ENCODE measurements at regions not wholly inside any gene's neighbourhood (a gene's known extent, or its start where the extent isn't known, plus 50 kb on each side); places are given as distances from the start of the nearest gene placed in this dataset.
A peak's percentile ranks its signal among the peaks of the same experiment; 100 is the strongest.

GRCh38 chr7:27423821-27424220, 181.2 kb downstream of the EVX1 start:
- no peak for DNase-seq (ENCODE audit: low read depth, low spot score)
- Histone ChIP-seq H3K9me3 (ENCODE audit: insufficient read depth, low read length) (no peaks in the 10 kb centered on the region; the same call in 1 of the 2 replicates), H3K4me1 (ENCODE audit: insufficient read depth, insufficient read length) (no peaks in the 10 kb centered on the region), H3K4me3 (ENCODE audit: insufficient read length, low read depth) (no peak overlapping the region), H3K36me3 (ENCODE audit: insufficient read depth, insufficient read length, low read length) (no peaks in the 10 kb centered on the region), H3K9ac (ENCODE audit: insufficient read length, low read depth) (no peak overlapping the region), H3K27me3 (ENCODE audit: insufficient read depth, insufficient read length) (no peaks in the 10 kb centered on the region)
- TF ChIP-seq SUZ12 (IDR thresholded peaks at IDR 0.05; ENCODE audit: extremely low read depth, insufficient read depth, insufficient read length) (no peak), ZNF274 (IDR thresholded peaks at IDR 0.05; ENCODE audit: low read depth, low read length) (no peak), YY1 (IDR thresholded peaks at IDR 0.05; ENCODE audit: insufficient read depth, insufficient read length) (no peak)

DNA sequence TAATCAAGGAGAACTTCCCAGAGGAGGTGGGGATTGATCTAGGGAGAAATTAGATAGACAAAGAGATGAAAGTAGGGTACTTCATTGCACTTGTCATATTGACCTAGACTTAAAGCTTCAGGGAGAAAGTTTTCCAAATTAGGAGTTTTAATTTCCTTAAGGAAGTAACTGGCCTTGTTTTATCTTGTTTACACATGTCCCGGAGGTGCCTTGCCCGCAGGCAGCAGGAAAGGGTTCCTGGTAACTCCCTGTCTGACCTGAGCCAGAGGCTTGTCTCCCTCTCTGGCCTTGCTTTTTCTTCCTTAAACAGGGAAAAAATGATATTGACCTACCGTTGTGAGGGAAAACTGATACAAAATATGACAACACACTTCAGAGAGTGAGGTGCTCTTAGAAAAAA, 181.6 kb downstream of the EVX1 start:
- DNase-seq (ENCODE audit: low read depth, low spot score) = no peak
- Histone ChIP-seq H3K27me3 (ENCODE audit: insufficient read depth, insufficient read length) (no peaks in the 10 kb centered on the region), H3K4me3 (ENCODE audit: insufficient read length, low read depth) (no peak overlapping the region), H3K9ac (ENCODE audit: insufficient read length, low read depth) (no peak overlapping the region), H3K9me3 (ENCODE audit: insufficient read depth, low read length) (no peaks in the 10 kb centered on the region; the same call in 1 of the 2 replicates), H3K4me1 (ENCODE audit: insufficient read depth, insufficient read length) (no peaks in the 10 kb centered on the region), H3K36me3 (ENCODE audit: insufficient read depth, insufficient read length, low read length) (no peaks in the 10 kb centered on the region)
- TF ChIP-seq YY1 (IDR thresholded peaks at IDR 0.05; ENCODE audit: insufficient read depth, insufficient read length) (no peak), ZNF274 (IDR thresholded peaks at IDR 0.05; ENCODE audit: low read depth, low read length) (no peak), SUZ12 (IDR thresholded peaks at IDR 0.05; ENCODE audit: extremely low read depth, insufficient read depth, insufficient read length) (no peak)

DNA sequence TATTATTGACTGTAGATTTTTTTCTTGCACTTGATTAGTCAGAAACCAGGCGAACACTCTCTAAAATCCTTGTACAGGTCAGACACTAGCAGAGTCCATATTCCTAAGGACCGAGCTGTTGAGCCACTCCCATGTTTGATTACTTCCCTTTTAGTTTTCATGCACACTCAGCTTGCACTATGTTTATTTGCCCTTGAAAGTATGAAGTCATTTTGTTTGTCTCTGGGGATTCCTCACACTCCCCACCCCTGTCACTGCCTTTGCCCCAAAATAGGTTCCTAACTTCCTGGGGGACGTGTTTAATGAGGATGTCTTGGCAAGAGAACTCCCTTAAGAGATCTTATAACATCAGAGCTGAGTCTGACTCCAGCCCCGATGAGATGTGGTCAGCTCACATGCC, 182.1 kb downstream of the EVX1 start:
- H3K36me3 ChIP-seq (ENCODE audit: insufficient read depth, insufficient read length, low read length) = no peaks in the 10 kb centered on the region
- DNase-seq (ENCODE audit: low read depth, low spot score) = no peak
- H3K9ac ChIP-seq (ENCODE audit: insufficient read length, low read depth) = no peak overlapping the region
- no peak overlapping the region for H3K4me3 ChIP-seq (ENCODE audit: insufficient read length, low read depth)
- no peaks in the 10 kb centered on the region for H3K4me1 ChIP-seq (ENCODE audit: insufficient read depth, insufficient read length)
- H3K9me3 ChIP-seq (ENCODE audit: insufficient read depth, low read length) = no peaks in the 10 kb centered on the region; the same call in 1 of the 2 replicates
- TF ChIP-seq ZNF274 (IDR thresholded peaks at IDR 0.05; ENCODE audit: low read depth, low read length) = no peak
- TF ChIP-seq YY1 (IDR thresholded peaks at IDR 0.05; ENCODE audit: insufficient read depth, insufficient read length) = no peak
- TF ChIP-seq SUZ12 (IDR thresholded peaks at IDR 0.05; ENCODE audit: extremely low read depth, insufficient read depth, insufficient read length) = no peak
- no peaks in the 10 kb centered on the region for H3K27me3 ChIP-seq (ENCODE audit: insufficient read depth, insufficient read length)

DNA sequence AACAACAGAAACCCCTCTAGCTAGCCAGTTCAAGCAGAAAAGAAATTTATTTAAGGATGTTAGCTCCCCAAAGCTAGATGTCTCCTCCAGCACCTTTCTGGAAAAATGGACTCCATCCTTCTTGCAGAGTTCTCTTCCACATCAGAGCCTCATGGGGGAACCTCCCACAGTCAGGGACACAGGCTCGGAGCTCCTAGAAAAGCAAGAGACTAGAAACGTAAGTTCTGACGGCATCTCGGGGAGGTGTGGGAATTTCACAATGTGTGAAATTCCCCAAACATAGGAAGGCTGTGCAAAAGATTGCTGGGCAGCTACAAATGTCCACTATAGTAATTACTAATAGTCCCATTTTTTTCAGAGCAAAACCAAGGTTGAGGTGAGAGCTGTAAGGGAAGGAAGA, 184.8 kb downstream of the EVX1 start:
- H3K27me3 ChIP-seq (ENCODE audit: insufficient read depth, insufficient read length) = no peaks in the 10 kb centered on the region
- no peaks in the 10 kb centered on the region; the same call in 1 of the 2 replicates for H3K9me3 ChIP-seq (ENCODE audit: insufficient read depth, low read length)
- H3K36me3 ChIP-seq (ENCODE audit: insufficient read depth, insufficient read length, low read length) = no peaks in the 10 kb centered on the region
- H3K4me1 ChIP-seq (ENCODE audit: insufficient read depth, insufficient read length) = peaks cover 3% of the 10 kb centered on the region
- no peak overlapping the region for H3K9ac ChIP-seq (ENCODE audit: insufficient read length, low read depth)
- no peak for DNase-seq (ENCODE audit: low read depth, low spot score)
- TF ChIP-seq ZNF274 (IDR thresholded peaks at IDR 0.05; ENCODE audit: low read depth, low read length) = no peak
- TF ChIP-seq YY1 (IDR thresholded peaks at IDR 0.05; ENCODE audit: insufficient read depth, insufficient read length) = no peak
- TF ChIP-seq SUZ12 (IDR thresholded peaks at IDR 0.05; ENCODE audit: extremely low read depth, insufficient read depth, insufficient read length) = no peak
- H3K4me3 ChIP-seq (ENCODE audit: insufficient read length, low read depth) = no peak overlapping the region

- TF ChIP-seq ZNF274 (IDR thresholded peaks at IDR 0.05; ENCODE audit: low read depth, low read length) (no peak), YY1 (IDR thresholded peaks at IDR 0.05; ENCODE audit: insufficient read depth, insufficient read length) (no peak), SUZ12 (IDR thresholded peaks at IDR 0.05; ENCODE audit: extremely low read depth, insufficient read depth, insufficient read length) (no peak)
- Histone ChIP-seq H3K36me3 (ENCODE audit: insufficient read depth, insufficient read length, low read length) (no peaks in the 10 kb centered on the region), H3K4me3 (ENCODE audit: insufficient read length, low read depth) (no peak overlapping the region), H3K27me3 (ENCODE audit: insufficient read depth, insufficient read length) (no peaks in the 10 kb centered on the region), H3K4me1 (ENCODE audit: insufficient read depth, insufficient read length) (peaks cover 6% of the 10 kb centered on the region), H3K9me3 (ENCODE audit: insufficient read depth, low read length) (no peaks in the 10 kb centered on the region; the same call in 1 of the 2 replicates), H3K9ac (ENCODE audit: insufficient read length, low read depth) (no peak overlapping the region)
- DNase-seq (ENCODE audit: low read depth, low spot score) = no peak
Measured at GRCh38 chr7:27430105-27430504, 187.5 kb downstream of the EVX1 start.

DNA sequence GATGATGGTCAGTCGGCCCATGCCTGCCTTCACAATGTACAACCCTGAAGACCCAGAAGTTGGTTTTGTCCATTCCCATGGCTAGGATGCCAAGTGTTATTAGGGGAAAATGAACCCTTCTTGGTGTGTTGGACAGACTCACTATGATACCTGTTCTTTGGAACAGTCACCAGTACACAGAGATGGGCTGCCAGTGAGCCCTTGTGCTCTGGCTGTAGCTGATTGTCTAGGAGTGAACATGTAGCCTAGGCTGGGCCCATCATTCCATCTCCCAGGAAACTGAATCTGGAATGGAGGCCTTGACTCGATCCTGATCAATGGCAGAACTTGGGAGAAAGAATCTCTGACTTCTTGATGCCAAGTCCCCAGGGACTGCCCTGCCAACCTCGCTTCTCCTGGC, 188.9 kb downstream of the EVX1 start:
- H3K4me3 ChIP-seq (ENCODE audit: insufficient read length, low read depth) = no peak overlapping the region
- no peaks in the 10 kb centered on the region for H3K27me3 ChIP-seq (ENCODE audit: insufficient read depth, insufficient read length)
- no peaks in the 10 kb centered on the region for H3K36me3 ChIP-seq (ENCODE audit: insufficient read depth, insufficient read length, low read length)
- H3K9me3 ChIP-seq (ENCODE audit: insufficient read depth, low read length) = no peaks in the 10 kb centered on the region; the same call in 1 of the 2 replicates
- TF ChIP-seq SUZ12 (IDR thresholded peaks at IDR 0.05; ENCODE audit: extremely low read depth, insufficient read depth, insufficient read length) (no peak), YY1 (IDR thresholded peaks at IDR 0.05; ENCODE audit: insufficient read depth, insufficient read length) (no peak), ZNF274 (IDR thresholded peaks at IDR 0.05; ENCODE audit: low read depth, low read length) (no peak)
- H3K4me1 ChIP-seq (ENCODE audit: insufficient read depth, insufficient read length) = peaks cover 6% of the 10 kb centered on the region
- H3K9ac ChIP-seq (ENCODE audit: insufficient read length, low read depth) = no peak overlapping the region
- no peak for DNase-seq (ENCODE audit: low read depth, low spot score)

GRCh38 chr7:27433581-27433980, 191.0 kb downstream of the EVX1 start:
- Histone ChIP-seq H3K4me1 (ENCODE audit: insufficient read depth, insufficient read length) (peaks cover 6% of the 10 kb centered on the region), H3K9me3 (ENCODE audit: insufficient read depth, low read length) (no peaks in the 10 kb centered on the region), H3K36me3 (ENCODE audit: insufficient read depth, insufficient read length, low read length) (no peaks in the 10 kb centered on the region), H3K27me3 (ENCODE audit: insufficient read depth, insufficient read length) (no peaks in the 10 kb centered on the region), H3K9ac (ENCODE audit: insufficient read length, low read depth) (no peak overlapping the region), H3K4me3 (ENCODE audit: insufficient read length, low read depth) (no peak overlapping the region)
- TF ChIP-seq SUZ12 (IDR thresholded peaks at IDR 0.05; ENCODE audit: extremely low read depth, insufficient read depth, insufficient read length) (no peak), ZNF274 (IDR thresholded peaks at IDR 0.05; ENCODE audit: low read depth, low read length) (no peak), YY1 (IDR thresholded peaks at IDR 0.05; ENCODE audit: insufficient read depth, insufficient read length) (no peak)
- DNase-seq (ENCODE audit: low read depth, low spot score) = peak; percentile 61
